ENCODE measurements at regions not wholly inside any gene's neighbourhood (a gene's known extent, or its start where the extent isn't known, plus 50 kb on each side); places are given as distances from the start of the nearest gene placed in this dataset.

DNA sequence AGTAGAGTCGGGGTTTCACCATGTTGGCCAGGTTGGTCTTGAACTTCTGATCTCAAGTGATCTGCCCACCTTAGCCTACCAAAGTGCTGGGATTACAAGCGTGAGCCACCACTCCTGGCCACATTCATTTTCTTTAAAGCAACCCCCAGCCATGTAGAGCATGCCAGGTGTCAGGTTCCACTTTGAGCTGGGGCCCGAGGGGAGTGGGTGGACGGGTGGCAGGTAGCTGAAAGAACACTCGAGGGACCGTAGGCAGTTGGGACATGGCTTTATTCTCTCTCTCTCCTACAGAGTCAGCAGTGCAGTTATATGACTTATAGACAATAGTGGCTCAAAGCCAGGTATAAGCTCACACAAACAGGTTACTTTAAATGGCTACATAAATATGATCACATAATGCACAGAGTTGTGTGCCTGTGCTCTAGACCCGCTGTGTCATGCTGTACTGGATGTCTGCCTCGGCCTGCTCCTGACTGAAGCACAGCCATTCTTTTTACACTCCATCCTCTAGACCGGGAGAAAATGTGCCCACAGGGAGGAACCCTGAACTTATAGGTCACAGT, 60.5 kb upstream of the FAM120A start:
- in situ Hi-C loops (cut with HindIII; ENCODE audit: low sequenced_read_pairs): no loop called here
- TF ChIP-seq, protein P1, sequence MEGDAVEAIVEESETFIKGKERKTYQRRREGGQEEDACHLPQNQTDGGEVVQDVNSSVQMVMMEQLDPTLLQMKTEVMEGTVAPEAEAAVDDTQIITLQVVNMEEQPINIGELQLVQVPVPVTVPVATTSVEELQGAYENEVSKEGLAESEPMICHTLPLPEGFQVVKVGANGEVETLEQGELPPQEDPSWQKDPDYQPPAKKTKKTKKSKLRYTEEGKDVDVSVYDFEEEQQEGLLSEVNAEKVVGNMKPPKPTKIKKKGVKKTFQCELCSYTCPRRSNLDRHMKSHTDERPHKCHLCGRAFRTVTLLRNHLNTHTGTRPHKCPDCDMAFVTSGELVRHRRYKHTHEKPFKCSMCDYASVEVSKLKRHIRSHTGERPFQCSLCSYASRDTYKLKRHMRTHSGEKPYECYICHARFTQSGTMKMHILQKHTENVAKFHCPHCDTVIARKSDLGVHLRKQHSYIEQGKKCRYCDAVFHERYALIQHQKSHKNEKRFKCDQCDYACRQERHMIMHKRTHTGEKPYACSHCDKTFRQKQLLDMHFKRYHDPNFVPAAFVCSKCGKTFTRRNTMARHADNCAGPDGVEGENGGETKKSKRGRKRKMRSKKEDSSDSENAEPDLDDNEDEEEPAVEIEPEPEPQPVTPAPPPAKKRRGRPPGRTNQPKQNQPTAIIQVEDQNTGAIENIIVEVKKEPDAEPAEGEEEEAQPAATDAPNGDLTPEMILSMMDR (IDR thresholded peaks at IDR 0.05; ENCODE audit: low read depth, low read length): no peak
- H3K4me3 ChIP-seq (ENCODE audit: low read depth, low read length): no peak overlapping the region
- DNase-seq (ENCODE audit: low read depth, low spot score): no peak

GRCh38 chr9:93391898-93392297, 59.6 kb upstream of the FAM120A start:
- no peak for DNase-seq (ENCODE audit: low read depth, low spot score)
- H3K4me3 ChIP-seq (ENCODE audit: low read depth, low read length): no peak overlapping the region
- TF ChIP-seq, protein P1 (IDR thresholded peaks at IDR 0.05; ENCODE audit: low read depth, low read length): no peak
- in situ Hi-C loops (cut with HindIII; ENCODE audit: low sequenced_read_pairs): no loop called here

GRCh38 chr9:93392974-93393373, 58.5 kb upstream of the FAM120A start:
- in situ Hi-C loops (cut with HindIII; ENCODE audit: low sequenced_read_pairs): no loop called here
- H3K4me3 ChIP-seq (ENCODE audit: low read depth, low read length): no peak overlapping the region
- TF ChIP-seq, protein P1 (IDR thresholded peaks at IDR 0.05; ENCODE audit: low read depth, low read length): no peak
- DNase-seq (ENCODE audit: low read depth, low spot score): no peak

Data from astrocyte of the spinal cord (primary cell).